Trophoblast cell (in vitro differentiated cells and primary cell): ENCODE measurements at regions not wholly inside any gene's neighbourhood (a gene's known extent, or its start where the extent isn't known, plus 50 kb on each side); places are given as distances from the start of the nearest gene placed in this dataset.

Experiments
- DNase-seq, 2 donors: peaks; one replicate each; pipeline ENCODE4 v3.0.0-alpha.2; 2016
- H2AFZ ChIP-seq: 2 replicates; pipeline ENCODE4 v1.6.1; 2013; ENCODE audit warnings: low read length, moderate library complexity, mild to moderate bottlenecking; ENCODE audit not compliant: insufficient read depth, poor library complexity
- H2AK5ac ChIP-seq: 2 replicates; pipeline ENCODE4 v1.6.1; 2013; ENCODE audit warnings: mild to moderate bottlenecking, low read length
- H2BK120ac ChIP-seq: 2 replicates; pipeline ENCODE4 v1.6.1; 2013; ENCODE audit warnings: low read length, mild to moderate bottlenecking, moderate library complexity; ENCODE audit not compliant: insufficient read depth, poor library complexity
- H2BK12ac ChIP-seq: 2 replicates; pipeline ENCODE4 v1.6.1; 2013; ENCODE audit warnings: mild to moderate bottlenecking, low read length, moderate library complexity
- H2BK5ac ChIP-seq: 2 replicates; pipeline ENCODE4 v1.6.1; 2013; ENCODE audit warnings: low read length, low read depth, moderate library complexity, mild to moderate bottlenecking; ENCODE audit not compliant: poor library complexity
- H3K14ac ChIP-seq: 2 replicates; pipeline ENCODE4 v1.6.1; 2013; ENCODE audit warnings: mild to moderate bottlenecking, low read length
- H3K18ac ChIP-seq: 2 replicates; pipeline ENCODE4 v1.6.1; 2013; ENCODE audit warnings: mild to moderate bottlenecking, low read length
- H3K23ac ChIP-seq: 2 replicates; pipeline ENCODE4 v1.6.1; 2013; ENCODE audit warnings: low read length
- H3K27ac ChIP-seq: 2 replicates; pipeline ENCODE4 v1.5.1; 2013; ENCODE audit warnings: low read depth, mild to moderate bottlenecking, inconsistent platforms, low read length, moderate library complexity
- H3K27me3 ChIP-seq: 2 replicates; pipeline ENCODE4 v1.6.1; 2013; ENCODE audit warnings: inconsistent platforms, mild to moderate bottlenecking, low read length, moderate library complexity; ENCODE audit not compliant: insufficient read depth
- H3K36me3 ChIP-seq, 2 experiments: 1 replicate in 1 of 2; 2 replicates in 1 of 2; pipeline ENCODE4 v1.6.1; 2013; ENCODE audit warnings: low read length in 2 of 2, mild to moderate bottlenecking in 2 of 2, moderate library complexity in 1 of 2; ENCODE audit not compliant: insufficient read depth in 2 of 2, control insufficient read depth in 1 of 2
- H3K4ac ChIP-seq: 2 replicates; pipeline ENCODE4 v1.6.1; 2013; ENCODE audit warnings: low read depth, mild to moderate bottlenecking, low read length, moderate library complexity
- H3K4me1 ChIP-seq, 2 experiments: 1 replicate in 1 of 2; 2 replicates in 1 of 2; pipeline ENCODE4 v1.6.1; 2013; ENCODE audit warnings: low read length in 2 of 2, mild to moderate bottlenecking in 2 of 2, moderate library complexity in 1 of 2; ENCODE audit not compliant: insufficient read depth in 2 of 2, control insufficient read depth in 1 of 2
- H3K4me2 ChIP-seq: 2 replicates; pipeline ENCODE4 v1.6.1; 2013; ENCODE audit warnings: inconsistent platforms, mild to moderate bottlenecking, low read length, moderate library complexity
- H3K4me3 ChIP-seq: 2 replicates; pipeline ENCODE4 v1.5.1; 2013; ENCODE audit warnings: mild to moderate bottlenecking, low read depth, low read length, inconsistent platforms
- H3K79me1 ChIP-seq: one replicate; pipeline ENCODE4 v1.6.1; 2013; ENCODE audit warnings: low read length
- H3K79me2 ChIP-seq: 2 replicates; pipeline ENCODE4 v1.6.1; 2013; ENCODE audit warnings: low read length, mild to moderate bottlenecking; ENCODE audit not compliant: control insufficient read depth, insufficient read depth, poor library complexity
- H3K9ac ChIP-seq: 2 replicates; pipeline ENCODE4 v1.6.1; 2013; ENCODE audit warnings: mild to moderate bottlenecking, low read length
- H3K9me3 ChIP-seq: 2 replicates; pipeline ENCODE4 v1.6.1; 2013; ENCODE audit warnings: low read depth, mild to moderate bottlenecking, control low read depth, inconsistent platforms, low read length; ENCODE audit not compliant: insufficient read depth
- H4K12ac ChIP-seq: 2 replicates; pipeline ENCODE4 v1.6.1; 2013; ENCODE audit warnings: low read depth, mild to moderate bottlenecking, low read length, moderate library complexity
- H4K8ac ChIP-seq: 2 replicates; pipeline ENCODE4 v1.6.1; 2013; ENCODE audit warnings: low read depth, mild to moderate bottlenecking, low read length, moderate library complexity
- H4K91ac ChIP-seq: one replicate; pipeline ENCODE4 v1.6.1; 2013; ENCODE audit warnings: low read depth, mild to moderate bottlenecking, low read length, moderate library complexity
- WGBS: extraction: QIAGEN DNeasy Blood & Tissue Kit; methylation state at CpG from one replicate; pipeline ENCODE4 v1.1.7; 2013; ENCODE audit warnings: missing lambda C conversion rate; ENCODE audit not compliant: insufficient read length, insufficient coverage; ENCODE audit errors: extremely low coverage; 5-methylcytosine and 5-hydroxymethylcytosine counted together

- no peak for DNase-seq
Observed at GRCh38 chr3:6509576-6509975, 351.3 kb upstream of the GRM7 start.

GRCh38 chr3:6510713-6511112 lies 350.2 kb upstream of the GRM7 start:
- no peak for DNase-seq
- Histone ChIP-seq H3K4me2 (no peak overlapping the region), H3K27ac (no peak overlapping the region), H2AK5ac (no peak overlapping the region), H3K4me1 (no peaks in the 10 kb centered on the region), H4K8ac (no peak overlapping the region), H4K91ac (no peak overlapping the region), H3K9ac (no peak overlapping the region), H2BK5ac (no peak overlapping the region), H3K79me1 (no peaks in the 10 kb centered on the region), H3K36me3 (no peaks in the 10 kb centered on the region), H2AFZ (no peak overlapping the region), H2BK120ac (no peak overlapping the region), H3K14ac (no peak overlapping the region), H3K4me3 (no peak overlapping the region), H3K4ac (no peak overlapping the region), H3K27me3 (no peaks in the 10 kb centered on the region), H4K12ac (no peak overlapping the region), H3K9me3 (no peaks in the 10 kb centered on the region), H3K18ac (no peak overlapping the region), H3K79me2 (no peaks in the 10 kb centered on the region), H3K23ac (no peak overlapping the region), H2BK12ac (no peak overlapping the region)
- no CpG with 5 or more reads among the region's 1 CpG for WGBS

More at GRCh38 chr3:6509576-6509975, 351.3 kb upstream of the GRM7 start:
- Histone ChIP-seq H4K12ac (no peak overlapping the region), H3K14ac (no peak overlapping the region), H3K79me1 (no peaks in the 10 kb centered on the region), H3K18ac (no peak overlapping the region), H3K23ac (no peak overlapping the region), H4K8ac (no peak overlapping the region), H2BK120ac (no peak overlapping the region), H4K91ac (no peak overlapping the region), H3K79me2 (no peaks in the 10 kb centered on the region), H3K4me2 (no peak overlapping the region), H2AFZ (no peak overlapping the region), H3K9me3 (no peaks in the 10 kb centered on the region), H3K9ac (no peak overlapping the region), H3K4me1 (no peaks in the 10 kb centered on the region), H2BK5ac (no peak overlapping the region), H3K4ac (no peak overlapping the region), H2BK12ac (no peak overlapping the region), H3K4me3 (no peak overlapping the region), H3K27ac (no peak overlapping the region), H3K27me3 (no peaks in the 10 kb centered on the region), H3K36me3 (no peaks in the 10 kb centered on the region), H2AK5ac (no peak overlapping the region)
- WGBS, result no CpG with 5 or more reads among the region's 4 CpGs

DNA sequence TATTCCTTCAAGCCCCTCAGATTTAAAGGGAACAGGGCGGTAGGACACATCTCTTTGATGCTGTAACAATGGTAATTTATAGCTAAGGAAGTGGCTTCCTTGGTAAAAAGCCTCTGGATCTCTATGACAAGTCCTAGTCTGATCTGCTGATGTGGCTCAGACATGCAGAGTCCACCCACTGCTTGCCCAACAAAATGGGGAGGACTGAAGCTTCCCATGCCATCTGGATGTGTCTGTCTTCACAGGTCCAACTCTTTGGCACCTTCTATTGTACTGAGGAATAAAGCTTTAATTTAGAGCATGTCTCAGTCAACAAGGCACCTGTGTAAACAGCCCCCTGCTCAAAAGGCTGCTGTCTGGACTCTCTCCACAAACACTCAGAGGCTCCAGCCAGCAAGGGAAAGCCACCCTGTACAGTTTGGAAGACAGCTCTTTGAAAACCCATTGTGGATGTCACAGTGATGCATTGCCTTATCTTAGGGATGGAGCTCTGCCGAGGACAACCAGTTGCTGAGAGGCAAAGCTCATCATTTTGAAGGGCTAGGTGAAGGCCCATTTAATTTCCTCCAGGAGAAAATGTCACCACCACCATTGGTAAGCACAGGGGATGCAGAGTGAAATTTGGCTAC lies 348.6 kb upstream of the GRM7 start:
- no peak overlapping the region for H2AFZ ChIP-seq
- H4K91ac ChIP-seq, result no peak overlapping the region
- no peak overlapping the region for H2BK12ac ChIP-seq
- H4K8ac ChIP-seq, result no peak overlapping the region
- H3K9ac ChIP-seq, result no peak overlapping the region
- H3K79me2 ChIP-seq, result no peaks in the 10 kb centered on the region
- H3K23ac ChIP-seq, result no peak overlapping the region
- H3K36me3 ChIP-seq, result no peaks in the 10 kb centered on the region
- no CpG with 5 or more reads among the region's 2 CpGs for WGBS
- no peaks in the 10 kb centered on the region for H3K4me1 ChIP-seq
- no peak overlapping the region for H2BK5ac ChIP-seq
- no peak overlapping the region for H3K4me3 ChIP-seq
- no peak overlapping the region for H3K4me2 ChIP-seq
- H3K27me3 ChIP-seq, result no peaks in the 10 kb centered on the region
- no peaks in the 10 kb centered on the region for H3K9me3 ChIP-seq
- H3K27ac ChIP-seq, result no peak overlapping the region
- no peak overlapping the region for H3K4ac ChIP-seq
- no peak overlapping the region for H3K18ac ChIP-seq
- no peak for DNase-seq
- H4K12ac ChIP-seq, result no peak overlapping the region
- no peaks in the 10 kb centered on the region for H3K79me1 ChIP-seq
- no peak overlapping the region for H2BK120ac ChIP-seq
- H2AK5ac ChIP-seq, result no peak overlapping the region
- H3K14ac ChIP-seq, result no peak overlapping the region

DNA sequence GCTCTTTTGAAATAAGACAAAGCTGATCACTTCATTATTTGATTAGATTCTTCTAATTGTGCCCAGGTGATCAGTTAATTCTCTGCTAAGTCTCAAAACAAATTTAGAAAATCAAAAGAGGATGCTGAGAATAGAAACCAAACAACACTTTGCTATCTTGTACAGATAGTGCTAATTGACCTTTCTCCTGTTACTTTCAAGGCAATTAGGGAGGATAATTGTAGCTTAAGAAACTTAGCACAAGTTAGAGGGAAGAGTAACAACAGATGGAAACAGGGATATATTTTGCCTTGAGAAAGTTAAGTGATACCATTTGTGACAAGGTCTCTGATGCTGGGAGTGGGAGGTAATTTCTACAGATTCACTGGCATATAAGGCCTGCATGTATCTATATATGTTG lies 344.8 kb upstream of the GRM7 start:
- Histone ChIP-seq H2BK120ac (no peak overlapping the region), H2BK5ac (no peak overlapping the region), H3K18ac (no peak overlapping the region), H3K36me3 (no peaks in the 10 kb centered on the region), H3K27me3 (no peaks in the 10 kb centered on the region), H3K4me1 (no peaks in the 10 kb centered on the region), H2BK12ac (no peak overlapping the region), H3K4me2 (no peak overlapping the region), H3K79me2 (no peaks in the 10 kb centered on the region), H2AFZ (no peak overlapping the region), H3K14ac (no peak overlapping the region), H2AK5ac (no peak overlapping the region), H4K8ac (no peak overlapping the region), H3K27ac (no peak overlapping the region), H4K12ac (no peak overlapping the region), H3K23ac (no peak overlapping the region), H3K4ac (no peak overlapping the region), H3K4me3 (no peak overlapping the region), H3K9ac (no peak overlapping the region), H3K9me3 (peaks cover 2% of the 10 kb centered on the region), H3K79me1 (no peaks in the 10 kb centered on the region), H4K91ac (no peak overlapping the region)
- DNase-seq, result no peak
